Spleen (tissue), 7 donors: ENCODE measurements at regions not wholly inside any gene's neighbourhood (a gene's known extent, or its start where the extent isn't known, plus 50 kb on each side); places are given as distances from the start of the nearest gene placed in this dataset.

Source experiments
- CTCF ChIP-seq, 11 experiments: fragments of 200-600 bp in 7 of 11; fragments of 450-650 bp in 4 of 11; sonication (generic) in 4 of 11; IDR thresholded peaks in 8 of 11; conservative IDR thresholded peaks in 3 of 11; 1 replicate in 7 of 11; 2 replicates in 4 of 11; pipeline versions ENCODE4 v1.4.0 to v1.8.0; 2016 to 2021; ENCODE audit warnings: antibody characterized with exemption in 11 of 11, inconsistent platforms in 4 of 11, mild to moderate bottlenecking in 1 of 11
- POLR2A ChIP-seq, 3 donors: fragments of 450-650 bp; IDR thresholded peaks; one replicate each; pipeline ENCODE4 v1.5.1; 2017; ENCODE audit warnings: antibody characterized with exemption in 3 of 3, mild to moderate bottlenecking in 1 of 3
- POLR2AphosphoS5 ChIP-seq, 3 donors: sonication (generic); formaldehyde crosslinking; IDR thresholded peaks; one replicate each; pipeline ENCODE4 v1.5.1; 2017; ENCODE audit warnings: antibody characterized with exemption in 3 of 3
- donor health status: DM: no; HTN: no; CAD: no; lungs with moderate emphysema.
- donor health status: DM: no; HTN: no; CAD: no.
- donor health status: DM: no; HTN: no; CAD: no.

GRCh38 chr7:17696422-17696821, 243.9 kb downstream of the SNX13 start:
- TF ChIP-seq CTCF (IDR thresholded peaks at IDR 0.05 in 8 of 11, conservative IDR thresholded peaks at IDR 0.05 in 3 of 11) (no peak), POLR2A (IDR thresholded peaks at IDR 0.05) (no peak), POLR2AphosphoS5 (IDR thresholded peaks at IDR 0.05) (no peak)
